Pancreas (tissue), 10 donors: ENCODE measurements at regions not wholly inside any gene's neighbourhood (a gene's known extent, or its start where the extent isn't known, plus 50 kb on each side); places are given as distances from the start of the nearest gene placed in this dataset.

Experiments
- ATAC-seq, 4 donors: fragments of 200-7000 bp; cut with Tn5 transposase; one replicate each; pipeline versions ENCODE4 v1.8.0 to v1.9.1; 2020; ENCODE audit warnings: mild to moderate bottlenecking in 4 of 4, moderate library complexity in 4 of 4
- DNase-seq, 6 donors: peaks; one replicate each; pipeline ENCODE4 v3.0.0-alpha.2; 2020
- FAIRE-seq: peaks from 2 replicates; lab custom pipeline; 2012; peaks lifted over from hg19 to GRCh38; lab: Jason Lieb, UNC
- H3K27ac ChIP-seq, 4 donors: fragments of 200-600 bp; sonication (generic); 1 replicate in 3 of 4; 2 replicates in 1 of 4; pipeline versions ENCODE4 v1.5.0 to v1.8.0; 2020
- H3K27me3 ChIP-seq, 4 donors: fragments of 200-600 bp; one replicate each; pipeline ENCODE4 v1.8.0; 2021
- H3K36me3 ChIP-seq, 3 donors: fragments of 200-600 bp; sonication (generic) in 1 of 3; one replicate each; pipeline versions ENCODE4 v1.5.0 to v1.8.0; 2020 to 2021
- H3K4me1 ChIP-seq, 3 donors: fragments of 200-600 bp; one replicate each; pipeline ENCODE4 v1.8.0; 2021
- H3K4me3 ChIP-seq, 4 donors: fragments of 200-600 bp; sonication (generic) in 2 of 4; one replicate each; pipeline versions ENCODE4 v1.5.0 to v1.8.0; 2020 to 2021
- H3K9me3 ChIP-seq, 4 donors: fragments of 200-600 bp; one replicate each; pipeline ENCODE4 v1.8.0; 2021
- WGBS, 2 donors: extraction: QIAGEN DNeasy Blood & Tissue Kit; methylation state at CpG; one replicate each; pipeline ENCODE4 v1.1.7; 2013; 5-methylcytosine and 5-hydroxymethylcytosine counted together
- intact Hi-C, 3 donors: fragments of 100-400 bp; cut with DNase I; formaldehyde crosslinking; loops; one replicate each; pipeline versions ENCODE4 v1.11.1 to v1.14.2; 2022
- TF ChIP-seq, protein P1 (sequence below), 4 donors: fragments of 200-600 bp; sonication (generic) in 3 of 4; IDR thresholded peaks; one replicate each; pipeline versions ENCODE4 v1.5.0 to v1.8.0; 2021; ENCODE audit warnings: antibody characterized with exemption in 4 of 4
- donor health status: healthy with polysubstance abuse.
- donor health status: DM: no; HTN: no; CAD: no; lungs with moderate emphysema.
- donor health status: DM: no; HTN: no; CAD: no.
- donor health status: control.
- donor health status: control.
- donor health status: Bipolar disorder and iron deficiency.
- donor health status: DM: yes; HTN: yes; CAD: no.
- donor health status: DM: no; HTN: no; CAD: no.
- donor health status: DM: no; HTN: no; CAD: no.
- donor health status: DM: yes; HTN: yes; CAD: no.

DNA sequence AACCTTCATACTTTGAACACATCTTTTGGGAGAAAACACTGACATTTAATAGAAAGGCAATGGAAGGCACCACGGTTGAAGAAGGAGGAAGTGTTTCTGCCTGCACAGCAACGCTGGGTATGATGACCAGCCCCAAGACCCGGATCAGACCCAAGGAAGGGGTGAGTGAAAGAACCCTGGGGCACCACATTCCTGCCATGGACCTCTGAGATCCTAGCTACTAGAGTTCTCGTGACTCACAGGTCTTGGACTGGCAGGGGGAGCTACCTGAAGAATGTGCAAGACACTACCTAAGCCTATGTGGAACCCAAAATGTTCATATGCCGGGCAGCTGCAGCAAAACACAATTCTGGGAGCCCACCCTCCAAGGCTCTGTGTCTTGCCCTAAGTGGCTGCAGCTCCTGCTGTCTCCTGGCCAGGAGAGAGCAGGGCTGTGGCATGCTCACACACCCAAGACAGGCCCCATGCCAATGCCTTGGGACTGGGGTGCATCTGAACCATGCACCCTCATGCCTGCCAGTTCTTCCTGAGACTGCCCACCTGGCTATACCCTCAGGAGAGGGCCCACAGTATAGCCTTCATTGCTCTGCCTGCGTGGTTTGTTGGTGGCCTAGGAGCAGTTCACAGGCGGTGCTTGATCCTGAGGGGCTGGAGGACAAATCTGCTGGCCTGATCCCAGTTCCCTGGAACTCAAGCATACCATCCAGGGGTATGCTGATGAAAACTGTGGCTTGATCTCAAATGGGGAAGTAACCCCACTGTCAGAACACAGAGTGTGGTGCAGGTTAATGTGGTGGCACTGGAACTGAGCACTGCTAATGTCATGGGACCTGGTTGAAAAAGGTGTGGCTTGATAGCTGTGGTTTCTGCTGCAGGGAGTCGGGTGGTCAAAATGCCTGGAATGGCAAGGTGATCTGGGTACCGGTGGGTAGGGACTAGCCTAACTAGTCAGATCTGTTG is 353.3 kb upstream of the ARHGEF26 start:
- ATAC-seq (peak in 1 of 4 donors; percentile 30), FAIRE-seq (no peak), DNase-seq (no peak)
- intact Hi-C loops = loop anchor here in 2 of 3 donors (5.0 to 10.0 kb wide), 2 partner anchors 721 to 723 kb away; no protein-coding TSS in a partner anchor
- Histone ChIP-seq H3K9me3 (no peaks in the 10 kb centered on the region), H3K4me3 (no peak overlapping the region), H3K27ac (no peak overlapping the region), H3K4me1 (no peaks in the 10 kb centered on the region), H3K27me3 (no peaks in the 10 kb centered on the region), H3K36me3 (no peaks in the 10 kb centered on the region)
- TF ChIP-seq, protein P1, sequence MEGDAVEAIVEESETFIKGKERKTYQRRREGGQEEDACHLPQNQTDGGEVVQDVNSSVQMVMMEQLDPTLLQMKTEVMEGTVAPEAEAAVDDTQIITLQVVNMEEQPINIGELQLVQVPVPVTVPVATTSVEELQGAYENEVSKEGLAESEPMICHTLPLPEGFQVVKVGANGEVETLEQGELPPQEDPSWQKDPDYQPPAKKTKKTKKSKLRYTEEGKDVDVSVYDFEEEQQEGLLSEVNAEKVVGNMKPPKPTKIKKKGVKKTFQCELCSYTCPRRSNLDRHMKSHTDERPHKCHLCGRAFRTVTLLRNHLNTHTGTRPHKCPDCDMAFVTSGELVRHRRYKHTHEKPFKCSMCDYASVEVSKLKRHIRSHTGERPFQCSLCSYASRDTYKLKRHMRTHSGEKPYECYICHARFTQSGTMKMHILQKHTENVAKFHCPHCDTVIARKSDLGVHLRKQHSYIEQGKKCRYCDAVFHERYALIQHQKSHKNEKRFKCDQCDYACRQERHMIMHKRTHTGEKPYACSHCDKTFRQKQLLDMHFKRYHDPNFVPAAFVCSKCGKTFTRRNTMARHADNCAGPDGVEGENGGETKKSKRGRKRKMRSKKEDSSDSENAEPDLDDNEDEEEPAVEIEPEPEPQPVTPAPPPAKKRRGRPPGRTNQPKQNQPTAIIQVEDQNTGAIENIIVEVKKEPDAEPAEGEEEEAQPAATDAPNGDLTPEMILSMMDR (IDR thresholded peaks at IDR 0.05) = no peak
- WGBS, 2 donors = 55 to 71% methylated on average over 9 of the region's 9 CpGs

DNA sequence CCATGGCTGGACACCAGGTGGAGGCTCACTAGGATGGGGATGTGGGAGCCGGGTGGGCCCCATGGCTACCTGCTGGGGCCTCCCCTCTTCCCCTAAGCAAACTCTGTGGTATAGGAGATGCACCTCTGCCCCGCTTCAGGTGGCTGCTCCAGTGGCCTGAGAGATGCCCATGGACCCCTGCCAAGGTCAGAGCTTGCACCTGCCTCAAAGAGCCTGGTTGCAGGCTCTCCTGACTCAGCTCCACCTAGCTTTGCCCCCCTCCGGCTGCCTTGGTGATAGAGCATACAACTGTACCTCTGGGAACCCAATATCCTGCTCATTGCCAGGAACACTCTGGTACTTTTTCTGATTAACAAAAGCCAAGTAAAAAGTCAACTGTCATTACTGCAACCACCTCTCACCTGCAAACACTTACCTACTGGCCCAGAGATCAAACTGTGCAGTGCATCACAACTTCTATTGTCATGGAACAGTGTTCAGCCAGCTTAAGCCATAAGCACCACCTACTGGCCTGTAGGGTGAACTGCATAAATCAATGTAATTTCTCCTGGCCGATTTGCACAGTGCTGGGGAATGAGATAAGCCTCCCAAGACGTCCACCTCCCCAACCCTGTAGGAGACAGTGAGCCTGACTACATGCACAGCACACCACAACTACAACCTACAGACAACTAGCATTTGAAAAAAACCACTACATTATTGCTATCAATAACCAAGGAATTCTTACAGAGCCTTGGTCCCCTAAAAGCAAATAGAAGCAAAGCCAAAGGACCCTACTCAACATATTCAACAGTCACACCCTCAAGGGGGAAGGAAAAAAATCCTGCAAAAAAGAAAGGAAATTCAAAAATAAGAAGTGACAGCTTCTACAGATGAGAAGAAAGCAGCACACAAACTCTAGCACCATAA is 352.4 kb upstream of the ARHGEF26 start:
- Histone ChIP-seq H3K4me3 (no peak overlapping the region), H3K27ac (no peak overlapping the region), H3K27me3 (no peaks in the 10 kb centered on the region), H3K4me1 (no peaks in the 10 kb centered on the region), H3K36me3 (no peaks in the 10 kb centered on the region), H3K9me3 (no peaks in the 10 kb centered on the region)
- DNase-seq (peak in 4 of 6 donors; percentile 21 to 62 (median 34)), ATAC-seq (peak; percentile 68 to 97 (median 90)), FAIRE-seq (no peak)
- intact Hi-C loops = loop anchor here in 2 of 3 donors (5.0 to 10.0 kb wide), 2 partner anchors 722 to 724 kb away; no protein-coding TSS in a partner anchor
- WGBS, 2 donors = 33 to 44% methylated on average over 5 of the region's 5 CpGs
- TF ChIP-seq, protein P1 (IDR thresholded peaks at IDR 0.05) = peak; percentile 35 to 79 (median 66)

DNA sequence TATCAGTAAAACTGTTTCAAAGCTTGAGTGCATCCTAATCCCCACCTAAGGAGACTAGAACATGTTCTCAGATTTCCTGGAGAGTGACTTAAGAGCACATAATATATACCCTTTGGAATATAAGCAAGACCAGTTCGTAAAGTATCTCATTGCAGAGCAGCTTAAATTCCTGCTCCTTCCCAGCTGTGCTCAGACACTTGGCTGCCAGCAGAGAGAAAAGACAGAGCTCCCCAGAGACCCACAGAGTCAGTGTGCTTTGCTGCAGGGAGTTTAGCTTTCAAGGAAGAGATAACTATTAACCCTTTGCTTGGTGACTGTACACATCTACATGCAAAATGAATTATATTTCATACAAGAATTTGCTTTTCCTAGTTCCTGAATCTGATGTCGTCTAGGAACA is 338.1 kb upstream of the ARHGEF26 start:
- WGBS, 2 donors = 36 to 43% methylated on average over 2 of the region's 2 CpGs
- no peak overlapping the region for H3K4me3 ChIP-seq
- TF ChIP-seq, protein P1 (IDR thresholded peaks at IDR 0.05) = no peak
- intact Hi-C loops = no loop called here
- H3K27me3 ChIP-seq = no peaks in the 10 kb centered on the region
- no peaks in the 10 kb centered on the region for H3K9me3 ChIP-seq
- no peak for ATAC-seq
- no peak overlapping the region for H3K27ac ChIP-seq
- FAIRE-seq = no peak
- no peaks in the 10 kb centered on the region for H3K36me3 ChIP-seq
- DNase-seq = no peak
- no peaks in the 10 kb centered on the region for H3K4me1 ChIP-seq

DNA sequence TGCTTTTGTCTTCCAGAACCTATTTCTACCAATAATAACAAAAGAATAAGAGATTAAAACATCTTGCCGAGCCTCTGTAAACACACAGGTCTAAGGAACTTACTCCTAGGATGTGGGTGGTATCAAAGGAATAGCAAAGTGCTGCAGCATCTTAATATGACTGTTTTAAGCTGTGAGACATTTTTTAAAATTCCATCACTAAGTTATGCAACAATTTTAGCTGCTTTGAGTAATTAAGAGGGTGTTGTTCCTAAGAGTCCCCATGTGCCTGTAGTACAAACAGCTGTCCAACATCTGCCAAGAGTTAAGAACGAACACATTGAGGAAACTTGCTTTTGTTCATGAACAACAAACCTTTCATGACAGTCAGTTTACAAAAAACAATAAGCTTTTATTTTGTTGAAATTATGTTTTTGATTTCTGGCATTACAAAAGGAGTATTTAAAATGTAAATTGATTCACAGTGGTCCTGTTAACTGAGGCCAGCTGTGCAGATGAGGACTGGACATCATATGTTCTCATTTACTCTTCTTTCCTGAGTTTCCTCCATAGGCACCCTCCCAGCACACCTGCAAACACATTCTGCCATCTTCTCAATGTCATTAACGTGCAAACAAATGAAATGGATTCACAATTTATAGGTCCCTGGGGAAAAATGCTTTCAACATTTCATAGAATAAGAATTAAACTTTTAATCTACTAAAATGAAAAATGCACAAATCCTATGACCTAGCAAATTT is 337.3 kb upstream of the ARHGEF26 start:
- ATAC-seq = no peak

More for the DNA sequence above, 337.3 kb upstream of the ARHGEF26 start:
- no peaks in the 10 kb centered on the region for H3K9me3 ChIP-seq
- H3K4me1 ChIP-seq = no peaks in the 10 kb centered on the region
- intact Hi-C loops = no loop called here
- TF ChIP-seq, protein P1 (IDR thresholded peaks at IDR 0.05) = no peak
- H3K4me3 ChIP-seq = no peak overlapping the region
- no peak for FAIRE-seq
- H3K27me3 ChIP-seq = no peaks in the 10 kb centered on the region
- H3K36me3 ChIP-seq = no peaks in the 10 kb centered on the region
- 27 to 38% methylated on average over 3 of the region's 3 CpGs for WGBS, 2 donors
- DNase-seq = no peak
- H3K27ac ChIP-seq = no peak overlapping the region
